Right lobe of liver (tissue), 6 donors: ENCODE measurements at regions not wholly inside any gene's neighbourhood (a gene's known extent, or its start where the extent isn't known, plus 50 kb on each side); places are given as distances from the start of the nearest gene placed in this dataset.

Experiments used
- ATAC-seq, 4 donors: fragments of 200-7000 bp; cut with Tn5 transposase; one replicate each; pipeline ENCODE4 v1.9.1; 2020; ENCODE audit warnings: mild to moderate bottlenecking in 4 of 4, moderate library complexity in 4 of 4
- DNase-seq, 3 donors: peaks; one replicate each; pipeline ENCODE4 v3.0.0-alpha.2; 2020
- H3K27ac ChIP-seq, 3 donors: fragments of 200-600 bp; one replicate each; pipeline ENCODE4 v1.8.0; 2022
- H3K27me3 ChIP-seq, 2 donors: fragments of 200-600 bp; one replicate each; pipeline ENCODE4 v1.8.0; 2022
- H3K36me3 ChIP-seq, 4 donors: fragments of 200-600 bp; sonication (generic) in 1 of 4; one replicate each; pipeline versions ENCODE4 v1.5.1 to v1.8.0; 2017 to 2022; ENCODE audit warnings: control low read depth in 1 of 4
- H3K4me1 ChIP-seq, 4 donors: fragments of 200-600 bp; sonication (generic) in 1 of 4; one replicate each; pipeline versions ENCODE4 v1.5.1 to v1.8.0; 2017 to 2022; ENCODE audit warnings: control low read depth in 1 of 4
- H3K4me3 ChIP-seq, 3 donors: fragments of 200-600 bp; one replicate each; pipeline ENCODE4 v1.8.0; 2022
- H3K9me3 ChIP-seq, 4 donors: fragments of 200-600 bp; sonication (generic) in 1 of 4; one replicate each; pipeline versions ENCODE4 v1.5.1 to v1.8.0; 2017 to 2022; ENCODE audit warnings: control low read depth in 1 of 4
- CTCF ChIP-seq, 4 donors: fragments of 200-600 bp in 3 of 4; fragments of 450-650 bp in 1 of 4; IDR thresholded peaks; one replicate each; pipeline versions ENCODE4 v1.5.1 to v1.8.0; 2016 to 2022; ENCODE audit warnings: antibody characterized with exemption in 4 of 4, mild to moderate bottlenecking in 2 of 4
- POLR2A ChIP-seq: fragments of 450-650 bp; IDR thresholded peaks from one replicate; pipeline ENCODE4 v1.6.1; 2017; ENCODE audit warnings: antibody characterized with exemption, mild to moderate bottlenecking
- WGBS: methylation state at CpG from one replicate; pipeline ENCODE4 v1.1.6; 2018; ENCODE audit warnings: low coverage, low lambda C conversion rate; ENCODE audit not compliant: insufficient coverage; ENCODE audit errors: missing lambda C conversion rate; 5-methylcytosine and 5-hydroxymethylcytosine counted together
- intact Hi-C, 2 donors: fragments of 100-400 bp; cut with DNase I; formaldehyde crosslinking; loops; one replicate each; pipeline versions ENCODE4 v1.11.2 to v1.14.1; 2022
- donor health status: DM: no; HTN: yes; CAD: no.
- donor health status: DM: no; HTN: no; CAD: no.
- donor health status: DM: no; HTN: no; CAD: no.
- donor health status: DM: no; HTN: yes; CAD: no.
- donor health status: DM: no; HTN: yes; CAD: no.

GRCh38 chr2:83756219-83756618 is 702.9 kb downstream of the SUCLG1 start:
- H3K36me3 ChIP-seq = no peaks in the 10 kb centered on the region
- ATAC-seq = no peak
- TF ChIP-seq POLR2A = no peak
- TF ChIP-seq CTCF (IDR thresholded peaks at IDR 0.05) = no peak
- intact Hi-C loops = no loop called here
- no peak overlapping the region for H3K4me3 ChIP-seq
- no peak for DNase-seq
- WGBS = 92% methylated on average over 1 of the region's 1 CpG
- no peaks in the 10 kb centered on the region for H3K27me3 ChIP-seq
- H3K9me3 ChIP-seq = peaks cover 0 to 7% (median 0%) of the 10 kb centered on the region in 4 donors
- H3K27ac ChIP-seq = no peak overlapping the region
- H3K4me1 ChIP-seq = no peaks in the 10 kb centered on the region

- DNase-seq (no peak), ATAC-seq (no peak)
- TF ChIP-seq POLR2A = no peak
- no peak for TF ChIP-seq CTCF (IDR thresholded peaks at IDR 0.05)
- intact Hi-C loops = no loop called here
- 66% methylated on average over 6 of the region's 6 CpGs for WGBS
- no peaks in the 10 kb centered on the region for H3K4me1 ChIP-seq
- no peaks in the 10 kb centered on the region for H3K27me3 ChIP-seq
- H3K36me3 ChIP-seq = no peaks in the 10 kb centered on the region
- H3K4me3 ChIP-seq = no peak overlapping the region
- H3K9me3 ChIP-seq = no peaks in the 10 kb centered on the region
- H3K27ac ChIP-seq = no peak overlapping the region
Measured at GRCh38 chr2:83747141-83747540, 711.9 kb downstream of the SUCLG1 start.

- TF ChIP-seq POLR2A (no peak), CTCF (IDR thresholded peaks at IDR 0.05) (no peak)
Measured at GRCh38 chr2:83744855-83745254, 714.2 kb downstream of the SUCLG1 start.

GRCh38 chr2:83742117-83742782 is 716.8 kb downstream of the SUCLG1 start:
- no peaks in the 10 kb centered on the region for H3K27me3 ChIP-seq
- no peaks in the 10 kb centered on the region for H3K36me3 ChIP-seq
- H3K4me3 ChIP-seq = no peak overlapping the region
- H3K9me3 ChIP-seq = no peaks in the 10 kb centered on the region
- TF ChIP-seq CTCF (IDR thresholded peaks at IDR 0.05) = no peak
- no peak for TF ChIP-seq POLR2A
- H3K4me1 ChIP-seq = no peaks in the 10 kb centered on the region
- ATAC-seq (no peak), DNase-seq (no peak)
- H3K27ac ChIP-seq = no peak overlapping the region
- intact Hi-C loops = no loop called here
- 37% methylated on average over 2 of the region's 2 CpGs for WGBS

More at GRCh38 chr2:83744855-83745254, 714.2 kb downstream of the SUCLG1 start:
- Histone ChIP-seq H3K4me3 (no peak overlapping the region), H3K27me3 (no peaks in the 10 kb centered on the region), H3K4me1 (no peaks in the 10 kb centered on the region), H3K27ac (no peak overlapping the region), H3K36me3 (no peaks in the 10 kb centered on the region), H3K9me3 (no peaks in the 10 kb centered on the region)
- 79% methylated on average over 4 of the region's 4 CpGs for WGBS
- DNase-seq (no peak), ATAC-seq (no peak)
- intact Hi-C loops = no loop called here
